PC-3 (cell line): ENCODE measurements at regions not wholly inside any gene's neighbourhood (a gene's known extent, or its start where the extent isn't known, plus 50 kb on each side); places are given as distances from the start of the nearest gene placed in this dataset.

Experiments used
- ATAC-seq: fragments of 200-7000 bp; cut with Tn5 transposase; 2 replicates; pipeline ENCODE4 v1.9.1; 2020; ENCODE audit warnings: mild to moderate bottlenecking, moderate library complexity
- BruUV-seq: library from RNA; stranded (reverse); fragments of 400-500 nt; replicated peaks from 2 replicates; lab custom pipeline; 2021; lab: Mats Ljungman, UMichigan
- CTCF ChIA-PET: fragments of 300-600 bp; sonication (Branson Sonifier 250); formaldehyde crosslinking; loops from one replicate; lab custom pipeline; 2022; ENCODE audit warnings: antibody characterized with exemption; lab: Charles Lee
- POLR2A ChIA-PET: fragments of 300-600 bp; sonication (Branson Sonifier 250); formaldehyde crosslinking; loops from one replicate; lab custom pipeline; 2022; ENCODE audit warnings: antibody characterized with exemption; ENCODE audit not compliant: unreplicated experiment; lab: Charles Lee
- DNase-seq: peaks from one replicate; pipeline ENCODE4 v3.0.0-alpha.2; 2015
- H2AFZ ChIP-seq: fragments of 300-600 bp; sonication (generic); 2 replicates; pipeline ENCODE4 v1.6.0; 2016; ENCODE audit warnings: antibody characterized with exemption, low read length
- H3F3A ChIP-seq: fragments of 300-600 bp; sonication (generic); one replicate; pipeline ENCODE4 v1.6.0; 2017; ENCODE audit warnings: antibody characterized with exemption, low read length, control low read depth, mild to moderate bottlenecking; ENCODE audit not compliant: unreplicated experiment
- H3K27ac ChIP-seq: fragments of 300-600 bp; sonication (generic); 2 replicates; pipeline ENCODE4 v1.5.1; 2016; ENCODE audit warnings: mild to moderate bottlenecking, low read length
- H3K27me3 ChIP-seq: fragments of 300-600 bp; sonication (generic); 2 replicates; pipeline ENCODE4 v1.6.1; 2016; ENCODE audit warnings: low read length, mixed read lengths
- H3K36me3 ChIP-seq: fragments of 300-600 bp; sonication (generic); 2 replicates; pipeline ENCODE4 v1.6.1; 2016; ENCODE audit warnings: low read depth, mixed run types, low read length, mixed read lengths
- H3K4me1 ChIP-seq: fragments of 300-600 bp; sonication (generic); 2 replicates; pipeline ENCODE4 v1.5.1; 2016; ENCODE audit warnings: low read length; ENCODE audit not compliant: insufficient read depth
- H3K4me2 ChIP-seq: fragments of 300-600 bp; sonication (generic); 2 replicates; pipeline ENCODE4 v1.6.0; 2016; ENCODE audit warnings: low read length
- H3K4me3 ChIP-seq: fragments of 300-600 bp; sonication (generic); 2 replicates; pipeline ENCODE4 v1.5.1; 2016; ENCODE audit warnings: mild to moderate bottlenecking, low read length, mixed read lengths
- H3K79me2 ChIP-seq: fragments of 300-600 bp; sonication (generic); 2 replicates; pipeline ENCODE4 v1.6.1; 2017; ENCODE audit warnings: low read length, mixed read lengths
- H3K9ac ChIP-seq: fragments of 300-600 bp; sonication (generic); 2 replicates; pipeline ENCODE4 v1.6.0; 2016; ENCODE audit warnings: mild to moderate bottlenecking, low read length
- H3K9me2 ChIP-seq: fragments of 300-600 bp; sonication (generic); replicated peaks from 2 replicates; pipeline ENCODE4 v1.6.1; 2016; ENCODE audit warnings: mixed run types, low read length, mixed read lengths
- H3K9me3 ChIP-seq: fragments of 300-600 bp; sonication (generic); 2 replicates; pipeline ENCODE4 v1.6.1; 2016; ENCODE audit warnings: low read length, mixed read lengths
- H4K20me1 ChIP-seq: fragments of 300-600 bp; sonication (generic); 2 replicates; pipeline ENCODE4 v1.6.1; 2016; ENCODE audit warnings: low read length, mixed read lengths
- CTCF ChIP-seq: fragments of 300-600 bp; sonication (generic); conservative IDR thresholded peaks from 2 replicates; pipeline ENCODE4 v1.5.1; 2017; ENCODE audit warnings: antibody characterized with exemption, low read depth, mild to moderate bottlenecking, low read length
- EZH2 ChIP-seq: fragments of 300-600 bp; sonication (generic); IDR thresholded peaks from one replicate; pipeline ENCODE4 v1.6.1; 2017; ENCODE audit warnings: antibody characterized with exemption, mild to moderate bottlenecking, low read length; ENCODE audit not compliant: unreplicated experiment
- EZH2phosphoT487 ChIP-seq: fragments of 300-600 bp; sonication (generic); IDR thresholded peaks from 2 replicates; pipeline ENCODE4 v1.6.1; 2018; ENCODE audit warnings: mild to moderate bottlenecking, antibody characterized with exemption, low read length, borderline replicate concordance
- intact Hi-C: fragments of 100-400 bp; cut with micrococcal nuclease; formaldehyde crosslinking; loops from 2 replicates; pipeline ENCODE4 v1.9.0; 2023

- Histone ChIP-seq H3K4me3 (no peak overlapping the region), H4K20me1 (no peaks in the 10 kb centered on the region), H3K9ac (no peak overlapping the region), H3K36me3 (no peaks in the 10 kb centered on the region), H2AFZ (no peak overlapping the region), H3K9me3 (no peaks in the 10 kb centered on the region), H3K4me2 (no peak overlapping the region), H3K79me2 (no peaks in the 10 kb centered on the region), H3K4me1 (no peaks in the 10 kb centered on the region), H3F3A (no peaks in the 10 kb centered on the region), H3K9me2 (no peaks in the 10 kb centered on the region), H3K27me3 (peaks cover 27% of the 10 kb centered on the region), H3K27ac (no peak overlapping the region)
- TF ChIP-seq CTCF: no peak
- no peak for TF ChIP-seq EZH2phosphoT487
- no peak for TF ChIP-seq EZH2
- POLR2A ChIA-PET: no interaction called here
- BruUV-seq: no TSS peak
- DNase-seq (peak; percentile 2), ATAC-seq (no peak)
- intact Hi-C loops: no loop called here
- CTCF ChIA-PET: no interaction called here
Observed at GRCh38 chr15:52912172-52912571, 122.0 kb upstream of the ONECUT1 start.

- TF ChIP-seq CTCF: no peak
- TF ChIP-seq EZH2phosphoT487: no peak
- no peak for TF ChIP-seq EZH2
Observed at GRCh38 chr15:52893338-52893737, 103.2 kb upstream of the ONECUT1 start.

DNA sequence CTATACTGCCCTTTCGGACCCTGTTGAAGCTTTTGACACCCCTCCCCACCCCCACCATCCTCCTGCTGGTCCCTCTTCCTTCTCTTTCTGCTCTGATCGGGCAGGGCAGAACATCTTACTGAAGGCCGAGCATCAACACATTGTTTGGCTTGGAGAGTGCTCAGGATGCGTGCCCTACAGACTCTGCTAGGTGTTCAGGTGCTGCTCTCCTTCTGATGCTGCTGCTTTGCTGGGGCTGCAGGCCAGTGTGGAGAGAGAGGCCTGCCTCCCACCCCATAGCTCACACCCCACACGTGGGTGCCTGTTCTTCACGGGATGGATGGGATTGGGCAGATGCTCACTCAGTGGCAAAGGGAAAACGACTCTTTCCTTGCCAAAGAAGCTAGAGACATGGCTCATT is 89.8 kb upstream of the ONECUT1 start:
- no peaks in the 10 kb centered on the region for H3K4me1 ChIP-seq
- no peak overlapping the region for H3K4me3 ChIP-seq
- intact Hi-C loops: no loop called here
- ATAC-seq (no peak), DNase-seq (no peak)
- H2AFZ ChIP-seq: no peak overlapping the region
- H4K20me1 ChIP-seq: no peaks in the 10 kb centered on the region
- H3K9ac ChIP-seq: no peak overlapping the region
- H3K9me2 ChIP-seq: no peaks in the 10 kb centered on the region
- 0 out of 2 replicates have a peak, but pooled peaks cover 7% of the 10 kb centered on the region for H3K27me3 ChIP-seq
- no peaks in the 10 kb centered on the region for H3F3A ChIP-seq
- no peak overlapping the region for H3K4me2 ChIP-seq
- no peak for TF ChIP-seq CTCF
- no peak for TF ChIP-seq EZH2
- no peak for TF ChIP-seq EZH2phosphoT487
- BruUV-seq: no TSS peak
- no peaks in the 10 kb centered on the region for H3K36me3 ChIP-seq
- H3K27ac ChIP-seq: no peak overlapping the region
- ChIA-PET CTCF (no interaction called here), POLR2A (no interaction called here)
- H3K79me2 ChIP-seq: no peaks in the 10 kb centered on the region
- no peaks in the 10 kb centered on the region for H3K9me3 ChIP-seq

More at GRCh38 chr15:52893338-52893737, 103.2 kb upstream of the ONECUT1 start:
- H3K27me3 ChIP-seq: peaks cover 19% of the 10 kb centered on the region; the same call in 1 of the 2 replicates
- H3K4me2 ChIP-seq: no peak overlapping the region
- H3K9me2 ChIP-seq: no peaks in the 10 kb centered on the region
- H3K4me3 ChIP-seq: no peak overlapping the region
- intact Hi-C loops: no loop called here
- no peaks in the 10 kb centered on the region for H3K79me2 ChIP-seq
- no peaks in the 10 kb centered on the region for H3K9me3 ChIP-seq
- H3F3A ChIP-seq: no peaks in the 10 kb centered on the region
- POLR2A ChIA-PET: no interaction called here
- DNase-seq (no peak), ATAC-seq (no peak)
- no peak overlapping the region for H3K9ac ChIP-seq
- no peak overlapping the region for H3K27ac ChIP-seq
- no peaks in the 10 kb centered on the region for H3K4me1 ChIP-seq
- H4K20me1 ChIP-seq: no peaks in the 10 kb centered on the region
- no peak overlapping the region for H2AFZ ChIP-seq
- CTCF ChIA-PET: no interaction called here
- no TSS peak for BruUV-seq
- no peaks in the 10 kb centered on the region for H3K36me3 ChIP-seq
